ENCODE measurements at regions not wholly inside any gene's neighbourhood (a gene's known extent, or its start where the extent isn't known, plus 50 kb on each side); places are given as distances from the start of the nearest gene placed in this dataset.

DNA sequence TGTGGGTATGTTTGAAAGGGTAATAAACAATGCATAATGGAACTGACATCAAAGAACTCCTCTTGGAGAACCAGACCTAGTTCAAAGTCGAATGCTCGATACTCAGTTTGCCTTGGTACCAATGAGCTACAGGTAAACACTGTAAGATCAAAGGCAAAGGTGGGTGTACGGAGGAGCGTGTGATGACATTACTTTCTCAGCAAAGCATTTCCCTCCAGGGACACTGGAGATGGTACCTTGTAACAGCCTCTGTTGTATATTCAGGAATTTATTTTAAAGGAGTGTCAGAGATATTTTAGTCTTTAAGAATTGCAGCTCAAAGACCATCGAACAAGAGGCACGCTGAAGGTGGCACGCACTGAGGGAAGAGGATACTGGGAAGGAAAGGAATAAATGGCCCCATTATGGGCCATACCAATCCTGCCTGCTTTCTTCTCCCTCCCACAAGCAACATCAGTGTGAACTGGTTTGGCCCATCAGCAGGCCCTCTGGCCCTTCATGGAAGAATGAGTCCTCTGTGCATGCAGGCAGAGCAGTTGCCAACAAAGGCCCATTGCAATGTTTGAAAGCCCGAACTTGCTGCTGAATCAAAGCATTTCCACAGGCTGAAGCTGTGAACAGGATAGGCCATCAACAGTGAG lies 410.2 kb downstream of the ACTL7B start (continued):
- TF ChIP-seq ZNF496 (CRISPR knock-in tag; IDR thresholded peaks at IDR 0.05; ENCODE audit: insufficient replicate concordance) (no peak), SCMH1 (CRISPR knock-in tag; IDR thresholded peaks at IDR 0.05; ENCODE audit: borderline replicate concordance) (no peak), ZNF207 (IDR thresholded peaks at IDR 0.05; ENCODE audit: borderline replicate concordance) (no peak), RNF2 (conservative IDR thresholded peaks at IDR 0.05; ENCODE audit: low read depth) (no peak), ZNF33B (CRISPR knock-in tag; IDR thresholded peaks at IDR 0.05) (no peak), ISX (CRISPR knock-in tag; conservative IDR thresholded peaks at IDR 0.05) (no peak), ZNF672 (CRISPR knock-in tag; IDR thresholded peaks at IDR 0.05) (no peak), XBP1 (CRISPR knock-in tag; IDR thresholded peaks at IDR 0.05) (no peak), NFKBIZ (CRISPR knock-in tag; IDR thresholded peaks at IDR 0.05) (peak; percentile 76; the same call in 1 of the 2 replicates), KLF13 (CRISPR knock-in tag; IDR thresholded peaks at IDR 0.05) (no peak), KDM4B (CRISPR knock-in tag; IDR thresholded peaks at IDR 0.05) (peak; percentile 83; the same call in 1 of the 2 replicates), YEATS2 (CRISPR knock-in tag; IDR thresholded peaks at IDR 0.05; ENCODE audit: borderline replicate concordance) (peak; percentile 49; the same call in 1 of the 2 replicates), KMT2B (CRISPR knock-in tag; IDR thresholded peaks at IDR 0.05) (no peak), PHF8 (CRISPR knock-in tag; IDR thresholded peaks at IDR 0.05) (no peak), JARID2 (CRISPR knock-in tag; IDR thresholded peaks at IDR 0.05; ENCODE audit: insufficient replicate concordance) (no peak), TARDBP (CRISPR knock-in tag; IDR thresholded peaks at IDR 0.05) (peak; percentile 72)
- TF ChIP-seq, protein P1, sequence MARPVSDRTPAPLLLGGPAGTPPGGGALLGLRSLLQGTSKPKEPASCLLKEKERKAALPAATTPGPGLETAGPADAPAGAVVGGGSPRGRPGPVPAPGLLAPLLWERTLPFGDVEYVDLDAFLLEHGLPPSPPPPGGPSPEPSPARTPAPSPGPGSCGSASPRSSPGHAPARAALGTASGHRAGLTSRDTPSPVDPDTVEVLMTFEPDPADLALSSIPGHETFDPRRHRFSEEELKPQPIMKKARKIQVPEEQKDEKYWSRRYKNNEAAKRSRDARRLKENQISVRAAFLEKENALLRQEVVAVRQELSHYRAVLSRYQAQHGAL (CRISPR knock-in tag; IDR thresholded peaks at IDR 0.05; ENCODE audit: not compliant biosample characterization), result no peak
- TF ChIP-seq, protein P2, sequence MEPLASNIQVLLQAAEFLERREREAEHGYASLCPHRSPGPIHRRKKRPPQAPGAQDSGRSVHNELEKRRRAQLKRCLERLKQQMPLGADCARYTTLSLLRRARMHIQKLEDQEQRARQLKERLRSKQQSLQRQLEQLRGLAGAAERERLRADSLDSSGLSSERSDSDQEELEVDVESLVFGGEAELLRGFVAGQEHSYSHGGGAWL (CRISPR knock-in tag; IDR thresholded peaks at IDR 0.05), result no peak
- TF ChIP-seq, protein P3, sequence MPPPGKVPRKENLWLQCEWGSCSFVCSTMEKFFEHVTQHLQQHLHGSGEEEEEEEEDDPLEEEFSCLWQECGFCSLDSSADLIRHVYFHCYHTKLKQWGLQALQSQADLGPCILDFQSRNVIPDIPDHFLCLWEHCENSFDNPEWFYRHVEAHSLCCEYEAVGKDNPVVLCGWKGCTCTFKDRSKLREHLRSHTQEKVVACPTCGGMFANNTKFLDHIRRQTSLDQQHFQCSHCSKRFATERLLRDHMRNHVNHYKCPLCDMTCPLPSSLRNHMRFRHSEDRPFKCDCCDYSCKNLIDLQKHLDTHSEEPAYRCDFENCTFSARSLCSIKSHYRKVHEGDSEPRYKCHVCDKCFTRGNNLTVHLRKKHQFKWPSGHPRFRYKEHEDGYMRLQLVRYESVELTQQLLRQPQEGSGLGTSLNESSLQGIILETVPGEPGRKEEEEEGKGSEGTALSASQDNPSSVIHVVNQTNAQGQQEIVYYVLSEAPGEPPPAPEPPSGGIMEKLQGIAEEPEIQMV (CRISPR knock-in tag; IDR thresholded peaks at IDR 0.05; ENCODE audit: low read depth), result no peak
- TF ChIP-seq, protein P4, sequence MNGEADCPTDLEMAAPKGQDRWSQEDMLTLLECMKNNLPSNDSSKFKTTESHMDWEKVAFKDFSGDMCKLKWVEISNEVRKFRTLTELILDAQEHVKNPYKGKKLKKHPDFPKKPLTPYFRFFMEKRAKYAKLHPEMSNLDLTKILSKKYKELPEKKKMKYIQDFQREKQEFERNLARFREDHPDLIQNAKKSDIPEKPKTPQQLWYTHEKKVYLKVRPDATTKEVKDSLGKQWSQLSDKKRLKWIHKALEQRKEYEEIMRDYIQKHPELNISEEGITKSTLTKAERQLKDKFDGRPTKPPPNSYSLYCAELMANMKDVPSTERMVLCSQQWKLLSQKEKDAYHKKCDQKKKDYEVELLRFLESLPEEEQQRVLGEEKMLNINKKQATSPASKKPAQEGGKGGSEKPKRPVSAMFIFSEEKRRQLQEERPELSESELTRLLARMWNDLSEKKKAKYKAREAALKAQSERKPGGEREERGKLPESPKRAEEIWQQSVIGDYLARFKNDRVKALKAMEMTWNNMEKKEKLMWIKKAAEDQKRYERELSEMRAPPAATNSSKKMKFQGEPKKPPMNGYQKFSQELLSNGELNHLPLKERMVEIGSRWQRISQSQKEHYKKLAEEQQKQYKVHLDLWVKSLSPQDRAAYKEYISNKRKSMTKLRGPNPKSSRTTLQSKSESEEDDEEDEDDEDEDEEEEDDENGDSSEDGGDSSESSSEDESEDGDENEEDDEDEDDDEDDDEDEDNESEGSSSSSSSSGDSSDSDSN (CRISPR knock-in tag; IDR thresholded peaks at IDR 0.05), result no peak
- TF ChIP-seq, protein P5, sequence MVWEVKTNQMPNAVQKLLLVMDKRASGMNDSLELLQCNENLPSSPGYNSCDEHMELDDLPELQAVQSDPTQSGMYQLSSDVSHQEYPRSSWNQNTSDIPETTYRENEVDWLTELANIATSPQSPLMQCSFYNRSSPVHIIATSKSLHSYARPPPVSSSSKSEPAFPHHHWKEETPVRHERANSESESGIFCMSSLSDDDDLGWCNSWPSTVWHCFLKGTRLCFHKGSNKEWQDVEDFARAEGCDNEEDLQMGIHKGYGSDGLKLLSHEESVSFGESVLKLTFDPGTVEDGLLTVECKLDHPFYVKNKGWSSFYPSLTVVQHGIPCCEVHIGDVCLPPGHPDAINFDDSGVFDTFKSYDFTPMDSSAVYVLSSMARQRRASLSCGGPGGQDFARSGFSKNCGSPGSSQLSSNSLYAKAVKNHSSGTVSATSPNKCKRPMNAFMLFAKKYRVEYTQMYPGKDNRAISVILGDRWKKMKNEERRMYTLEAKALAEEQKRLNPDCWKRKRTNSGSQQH (CRISPR knock-in tag; IDR thresholded peaks at IDR 0.05; ENCODE audit: low read depth), result 0 out of 2 replicates have a peak, but pooled peaks have one; percentile 24
- TF ChIP-seq, protein P6, sequence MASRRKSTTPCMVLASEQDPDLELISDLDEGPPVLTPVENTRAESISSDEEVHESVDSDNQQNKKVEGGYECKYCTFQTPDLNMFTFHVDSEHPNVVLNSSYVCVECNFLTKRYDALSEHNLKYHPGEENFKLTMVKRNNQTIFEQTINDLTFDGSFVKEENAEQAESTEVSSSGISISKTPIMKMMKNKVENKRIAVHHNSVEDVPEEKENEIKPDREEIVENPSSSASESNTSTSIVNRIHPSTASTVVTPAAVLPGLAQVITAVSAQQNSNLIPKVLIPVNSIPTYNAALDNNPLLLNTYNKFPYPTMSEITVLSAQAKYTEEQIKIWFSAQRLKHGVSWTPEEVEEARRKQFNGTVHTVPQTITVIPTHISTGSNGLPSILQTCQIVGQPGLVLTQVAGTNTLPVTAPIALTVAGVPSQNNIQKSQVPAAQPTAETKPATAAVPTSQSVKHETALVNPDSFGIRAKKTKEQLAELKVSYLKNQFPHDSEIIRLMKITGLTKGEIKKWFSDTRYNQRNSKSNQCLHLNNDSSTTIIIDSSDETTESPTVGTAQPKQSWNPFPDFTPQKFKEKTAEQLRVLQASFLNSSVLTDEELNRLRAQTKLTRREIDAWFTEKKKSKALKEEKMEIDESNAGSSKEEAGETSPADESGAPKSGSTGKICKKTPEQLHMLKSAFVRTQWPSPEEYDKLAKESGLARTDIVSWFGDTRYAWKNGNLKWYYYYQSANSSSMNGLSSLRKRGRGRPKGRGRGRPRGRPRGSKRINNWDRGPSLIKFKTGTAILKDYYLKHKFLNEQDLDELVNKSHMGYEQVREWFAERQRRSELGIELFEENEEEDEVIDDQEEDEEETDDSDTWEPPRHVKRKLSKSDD (CRISPR knock-in tag; IDR thresholded peaks at IDR 0.05; ENCODE audit: low read depth), result no peak

Measured in HepG2 (cell line).